NCI-H2107 treated with DMSO at 0.1 percent for 48 hours (cell line): ENCODE measurements at regions not wholly inside any gene's neighbourhood (a gene's known extent, or its start where the extent isn't known, plus 50 kb on each side); places are given as distances from the start of the nearest gene placed in this dataset.

ENCODE experiments used
- DNase-seq: peaks from one replicate; lab custom pipeline; 2025; ENCODE audit not compliant: unreplicated experiment; lab: John Stamatoyannopoulos, UW

DNA sequence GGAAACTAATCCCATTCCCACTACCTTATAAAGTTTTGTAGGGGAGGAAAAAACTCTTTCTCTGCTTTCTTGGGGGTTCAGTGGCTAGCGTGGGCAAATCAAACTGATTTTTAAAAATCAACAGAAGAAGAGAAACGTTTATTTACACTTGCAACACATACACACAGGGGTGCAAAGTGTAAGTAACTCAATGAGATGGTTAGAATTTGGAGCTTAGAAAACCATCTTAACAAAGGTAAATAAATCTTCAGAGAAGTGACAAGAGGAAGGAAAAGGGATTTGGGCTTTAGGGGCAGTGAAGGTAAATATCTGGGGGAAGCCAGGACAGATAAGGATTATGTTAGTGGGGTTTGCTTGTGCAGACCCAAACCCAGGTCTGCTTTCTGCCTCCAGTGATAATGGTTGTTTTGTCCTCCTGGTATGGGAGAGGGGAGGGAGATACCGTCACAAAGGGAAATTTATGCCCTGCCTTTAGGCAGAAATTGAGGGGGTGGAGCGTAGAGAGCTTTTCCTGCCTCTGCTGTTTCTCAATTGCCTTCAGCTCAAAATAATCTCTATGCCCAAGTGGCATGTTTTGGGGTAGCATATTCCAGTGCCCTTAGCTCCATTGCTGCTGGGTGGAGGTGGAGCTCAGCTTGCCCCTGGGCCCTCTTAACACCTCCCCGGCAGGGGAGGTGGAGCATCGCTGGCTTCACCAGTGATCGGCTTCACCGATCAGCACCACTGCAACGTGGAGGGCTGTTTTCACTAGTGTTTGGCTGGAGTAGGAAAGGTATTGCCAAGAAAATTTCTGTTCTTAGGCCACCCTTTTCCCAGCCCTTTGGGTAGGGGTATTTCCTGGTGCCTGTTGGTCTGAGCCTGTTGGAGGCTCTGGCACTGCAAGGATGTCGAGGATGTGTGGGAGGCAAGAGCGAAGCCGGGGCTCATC, 92.2 kb downstream of the TEX51 start:
- DNase-seq, result no peak

DNA sequence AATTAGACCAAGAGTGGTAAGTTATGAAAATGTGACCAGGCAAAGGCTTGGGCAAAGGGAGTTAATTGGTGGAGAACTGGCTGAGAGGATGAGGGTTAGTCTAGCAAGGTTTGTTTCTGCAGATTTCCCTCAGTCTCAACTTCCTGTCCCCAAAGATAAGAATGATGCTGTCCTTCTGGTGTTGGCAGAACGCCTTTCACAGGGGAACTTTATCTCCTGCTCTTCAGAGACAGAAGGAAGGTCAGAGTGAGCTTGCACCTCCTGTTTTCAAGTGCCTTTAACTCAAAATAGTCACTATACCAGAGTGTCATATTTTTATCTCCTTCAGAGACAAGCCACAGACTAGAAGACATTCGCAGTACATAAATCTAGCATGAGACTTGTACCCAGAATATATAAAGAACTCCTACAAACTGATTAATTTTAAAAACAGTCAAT, 95.7 kb downstream of the TEX51 start:
- no peak for DNase-seq

GRCh38 chr2:126995621-126996377, 97.1 kb downstream of the TEX51 start:
- DNase-seq, result no peak

DNA sequence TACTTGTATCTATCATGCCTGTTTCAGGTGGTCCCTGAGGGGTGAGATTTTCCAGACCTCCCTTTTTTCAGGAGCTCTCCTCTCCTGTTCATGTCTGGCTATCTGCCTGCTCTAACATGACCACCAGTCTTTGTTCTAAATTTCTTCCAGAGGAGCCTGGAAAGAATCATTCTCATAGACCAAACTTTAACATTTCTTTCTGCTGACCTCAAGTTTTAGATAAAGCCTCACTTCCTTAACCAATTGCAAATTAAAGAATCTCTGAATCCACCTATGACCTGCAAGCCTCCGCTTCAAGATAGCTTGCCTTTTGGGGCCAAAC, 97.6 kb downstream of the TEX51 start:
- no peak for DNase-seq
